CD8-positive, alpha-beta memory T cell (primary cell): ENCODE measurements at regions not wholly inside any gene's neighbourhood (a gene's known extent, or its start where the extent isn't known, plus 50 kb on each side); places are given as distances from the start of the nearest gene placed in this dataset.

Experiments
- CTCF ChIA-PET: fragments of 350-600 bp; sonication (Branson Sonifier 250); formaldehyde crosslinking; loops from one replicate; lab custom pipeline; 2021; ENCODE audit warnings: antibody characterized with exemption; lab: Charles Lee
- POLR2A ChIA-PET: fragments of 350-600 bp; sonication (Branson Sonifier 250); formaldehyde crosslinking; loops from one replicate; lab custom pipeline; 2021; ENCODE audit warnings: antibody characterized with exemption; lab: Charles Lee
- DNase-seq, 5 donors: peaks; one replicate each; pipeline versions ENCODE4 v3.0.0 to v3.0.0-alpha.2; 2020 to 2022; ENCODE audit warnings: mixed read lengths in 1 of 5
- H3K27ac ChIP-seq: one replicate; pipeline ENCODE4 v1.7.0; 2013; ENCODE audit warnings: low read depth, mild to moderate bottlenecking, low read length, moderate library complexity
- H3K27me3 ChIP-seq: 2 replicates; pipeline ENCODE4 v1.7.0; 2013; ENCODE audit warnings: low read length, mild to moderate bottlenecking; ENCODE audit not compliant: insufficient read depth, poor library complexity, severe bottlenecking
- H3K36me3 ChIP-seq: 2 replicates; pipeline ENCODE4 v1.7.0; 2013; ENCODE audit warnings: mild to moderate bottlenecking, low read length, moderate library complexity; ENCODE audit not compliant: insufficient read depth
- H3K4me1 ChIP-seq: 2 replicates; pipeline ENCODE4 v1.7.0; 2013; ENCODE audit warnings: mild to moderate bottlenecking, low read length, moderate library complexity; ENCODE audit not compliant: insufficient read depth
- H3K4me3 ChIP-seq: 2 replicates; pipeline ENCODE4 v1.7.0; 2013; ENCODE audit warnings: mild to moderate bottlenecking, low read length
- H3K9me3 ChIP-seq: 2 replicates; pipeline ENCODE4 v1.7.0; 2013; ENCODE audit warnings: mild to moderate bottlenecking, low read length
- H3K27ac Mint-ChIP-seq, 8 donors: one replicate each; pipeline ENCODE4 v1.8.0; 2020 to 2021; ENCODE audit warnings: mixed read lengths in 8 of 8, mild to moderate bottlenecking in 6 of 8, inconsistent platforms in 3 of 8, moderate library complexity in 3 of 8
- H3K27me3 Mint-ChIP-seq, 2 donors: one replicate each; pipeline ENCODE4 v1.8.0; 2020 to 2021; ENCODE audit warnings: mixed read lengths in 2 of 2, mild to moderate bottlenecking in 1 of 2, moderate library complexity in 1 of 2
- H3K36me3 Mint-ChIP-seq, 3 donors: one replicate each; pipeline ENCODE4 v1.8.0; 2020 to 2021; ENCODE audit warnings: mixed read lengths in 3 of 3, inconsistent platforms in 1 of 3, mild to moderate bottlenecking in 1 of 3
- H3K4me1 Mint-ChIP-seq, 3 donors: one replicate each; pipeline ENCODE4 v1.8.0; 2020 to 2021; ENCODE audit warnings: mixed read lengths in 3 of 3, inconsistent platforms in 1 of 3, mild to moderate bottlenecking in 1 of 3
- H3K4me3 Mint-ChIP-seq, 7 donors: one replicate each; pipeline ENCODE4 v1.8.0; 2020 to 2021; ENCODE audit warnings: mixed read lengths in 7 of 7, mild to moderate bottlenecking in 6 of 7, moderate library complexity in 4 of 7, inconsistent platforms in 2 of 7
- H3K9me3 Mint-ChIP-seq, 5 donors: one replicate each; pipeline ENCODE4 v1.8.0; 2020 to 2022; ENCODE audit warnings: mixed read lengths in 5 of 5, mild to moderate bottlenecking in 3 of 5, moderate library complexity in 2 of 5, inconsistent platforms in 1 of 5

DNA sequence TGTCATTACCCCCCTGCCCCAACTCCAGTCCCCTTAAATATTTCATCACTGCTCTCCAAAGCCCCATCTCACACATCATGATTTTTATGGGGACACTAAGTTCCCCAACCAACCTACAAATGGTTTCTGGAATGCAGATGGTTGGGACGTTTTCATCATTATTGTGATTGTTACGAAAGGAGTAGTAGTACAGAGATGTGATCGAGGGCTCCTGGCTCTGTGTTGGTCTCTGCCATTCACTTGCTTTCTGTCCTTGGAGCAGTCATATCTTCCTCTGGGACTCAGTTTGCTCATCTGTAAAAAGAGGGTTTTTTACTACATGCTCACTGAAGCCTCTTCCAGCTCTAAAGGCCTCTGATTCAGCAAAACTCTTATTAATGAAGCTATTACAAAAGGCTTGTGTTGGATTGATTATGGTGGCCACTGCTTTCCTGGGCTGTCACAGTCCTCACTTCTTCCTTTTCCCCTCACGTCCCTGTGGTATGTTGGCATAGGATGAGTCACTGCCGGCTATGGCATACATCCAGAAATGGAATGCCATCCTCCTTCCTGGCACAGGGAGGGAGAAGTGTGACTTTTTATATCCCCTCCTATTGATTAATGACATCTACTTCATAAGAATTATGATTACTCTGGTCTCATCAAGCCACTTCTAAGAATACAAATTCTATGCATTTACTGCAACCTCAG lies 593.7 kb downstream of the METTL15 start:
- POLR2A ChIA-PET, result no interaction called here
- H3K4me1 Mint-ChIP-seq, result no peaks in the 10 kb centered on the region
- H3K9me3 Mint-ChIP-seq, result peaks cover 1 to 7% (median 4%) of the 10 kb centered on the region in 5 donors
- no peak overlapping the region for H3K4me3 ChIP-seq
- no peaks in the 10 kb centered on the region for H3K9me3 ChIP-seq
- H3K27ac Mint-ChIP-seq, result no peak overlapping the region
- H3K27me3 ChIP-seq, result no peaks in the 10 kb centered on the region
- no peaks in the 10 kb centered on the region for H3K4me1 ChIP-seq
- no peak overlapping the region for H3K27ac ChIP-seq
- H3K36me3 ChIP-seq, result no peaks in the 10 kb centered on the region
- no peaks in the 10 kb centered on the region for H3K36me3 Mint-ChIP-seq
- no peak overlapping the region for H3K4me3 Mint-ChIP-seq
- CTCF ChIA-PET, result no interaction called here
- DNase-seq, result no peak
- no peaks in the 10 kb centered on the region for H3K27me3 Mint-ChIP-seq

- Histone ChIP-seq H3K27me3 (no peaks in the 10 kb centered on the region), H3K36me3 (no peaks in the 10 kb centered on the region), H3K27ac (no peak overlapping the region), H3K4me3 (no peak overlapping the region), H3K9me3 (no peaks in the 10 kb centered on the region), H3K4me1 (no peaks in the 10 kb centered on the region)
- H3K27ac Mint-ChIP-seq, result no peak overlapping the region
- no peak for DNase-seq
- CTCF ChIA-PET, result no interaction called here
- no peak overlapping the region for H3K4me3 Mint-ChIP-seq
- H3K9me3 Mint-ChIP-seq, result peaks cover 4 to 7% (median 6%) of the 10 kb centered on the region in 5 donors
- no peaks in the 10 kb centered on the region for H3K27me3 Mint-ChIP-seq
- no peaks in the 10 kb centered on the region for H3K4me1 Mint-ChIP-seq
- no peaks in the 10 kb centered on the region for H3K36me3 Mint-ChIP-seq
- POLR2A ChIA-PET, result no interaction called here
Observed at GRCh38 chr11:28699701-28700100, 591.5 kb downstream of the METTL15 start.

- Histone ChIP-seq H3K4me3 (no peak overlapping the region), H3K4me1 (no peaks in the 10 kb centered on the region), H3K9me3 (no peaks in the 10 kb centered on the region), H3K36me3 (no peaks in the 10 kb centered on the region), H3K27me3 (no peaks in the 10 kb centered on the region), H3K27ac (no peak overlapping the region)
- H3K9me3 Mint-ChIP-seq, result peaks cover 3 to 6% (median 5%) of the 10 kb centered on the region in 5 donors
- H3K36me3 Mint-ChIP-seq, result no peaks in the 10 kb centered on the region
- ChIA-PET CTCF (no interaction called here), POLR2A (no interaction called here)
- H3K4me1 Mint-ChIP-seq, result no peaks in the 10 kb centered on the region
- no peaks in the 10 kb centered on the region for H3K27me3 Mint-ChIP-seq
- DNase-seq, result no peak
- no peak overlapping the region for H3K27ac Mint-ChIP-seq
- H3K4me3 Mint-ChIP-seq, result no peak overlapping the region
Observed at GRCh38 chr11:28697920-28698827, 590.0 kb downstream of the METTL15 start.

GRCh38 chr11:28696591-28696990 lies 588.4 kb downstream of the METTL15 start:
- peaks cover 0 to 7% (median 4%) of the 10 kb centered on the region in 5 donors for H3K9me3 Mint-ChIP-seq
- H3K4me3 Mint-ChIP-seq, result no peak overlapping the region
- Histone ChIP-seq H3K4me3 (no peak overlapping the region), H3K27me3 (no peaks in the 10 kb centered on the region), H3K4me1 (no peaks in the 10 kb centered on the region), H3K9me3 (no peaks in the 10 kb centered on the region), H3K36me3 (no peaks in the 10 kb centered on the region), H3K27ac (no peak overlapping the region)
- H3K27ac Mint-ChIP-seq, result no peak overlapping the region
- DNase-seq, result no peak
- ChIA-PET POLR2A (no interaction called here), CTCF (no interaction called here)
- no peaks in the 10 kb centered on the region for H3K36me3 Mint-ChIP-seq
- H3K27me3 Mint-ChIP-seq, result no peaks in the 10 kb centered on the region
- H3K4me1 Mint-ChIP-seq, result no peaks in the 10 kb centered on the region

DNA sequence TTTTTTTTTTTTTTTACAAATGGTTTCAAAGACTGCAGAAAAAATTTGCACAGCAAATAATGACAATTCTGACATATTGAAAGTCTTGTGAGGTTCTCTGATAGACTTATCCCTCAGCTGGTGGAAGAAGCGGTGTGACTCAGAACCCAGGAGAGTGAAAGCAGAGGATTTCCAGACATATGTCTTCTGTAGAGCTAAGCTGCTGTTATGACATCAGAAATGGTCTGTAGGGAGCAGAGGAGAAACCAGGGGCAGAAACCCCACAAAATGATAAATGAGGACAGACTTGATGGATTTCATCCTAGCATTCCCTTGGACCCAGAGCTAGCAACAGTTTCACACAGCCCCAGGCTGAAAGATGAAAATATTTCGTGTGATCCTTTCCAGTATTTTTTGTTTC lies 582.6 kb downstream of the METTL15 start:
- DNase-seq, result no peak
- Histone ChIP-seq H3K27ac (no peak overlapping the region), H3K4me3 (no peak overlapping the region), H3K4me1 (no peaks in the 10 kb centered on the region), H3K9me3 (no peaks in the 10 kb centered on the region), H3K36me3 (no peaks in the 10 kb centered on the region), H3K27me3 (no peaks in the 10 kb centered on the region)
- H3K36me3 Mint-ChIP-seq, result no peaks in the 10 kb centered on the region
- POLR2A ChIA-PET, result no interaction called here
- peaks cover 2 to 9% (median 4%) of the 10 kb centered on the region in 5 donors for H3K9me3 Mint-ChIP-seq
- H3K27ac Mint-ChIP-seq, result no peak overlapping the region
- H3K4me1 Mint-ChIP-seq, result no peaks in the 10 kb centered on the region
- H3K27me3 Mint-ChIP-seq, result no peaks in the 10 kb centered on the region
- H3K4me3 Mint-ChIP-seq, result no peak overlapping the region
- CTCF ChIA-PET, result no interaction called here

DNA sequence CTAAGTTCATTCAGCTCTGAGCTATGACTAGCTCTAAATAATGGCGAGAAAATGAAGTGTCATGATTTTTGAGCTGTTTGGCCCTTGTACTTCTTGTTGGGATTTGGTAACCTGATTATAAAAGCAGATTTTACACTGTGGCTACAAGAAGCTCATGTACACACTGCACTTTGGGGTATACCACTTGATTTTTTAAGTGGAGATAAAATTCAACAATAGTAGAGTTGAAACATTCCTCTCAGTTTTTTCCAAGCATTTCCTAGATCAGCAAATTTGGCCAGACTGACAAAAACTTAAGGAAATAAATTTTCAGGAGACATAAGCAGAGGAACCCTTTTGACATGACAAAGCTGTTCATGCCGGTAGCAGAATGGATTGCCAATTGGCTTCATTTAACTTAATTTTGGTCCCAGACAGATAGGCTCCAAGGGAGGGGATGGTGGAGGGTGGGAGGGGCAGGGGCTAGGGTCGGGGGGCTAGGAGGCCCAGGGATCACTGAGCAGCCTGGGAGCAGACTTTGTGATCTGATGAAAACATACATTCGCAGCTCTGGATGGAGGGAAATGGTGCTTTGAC lies 575.9 kb downstream of the METTL15 start:
- POLR2A ChIA-PET, result no interaction called here
- Histone ChIP-seq H3K27ac (no peak overlapping the region), H3K27me3 (no peaks in the 10 kb centered on the region), H3K9me3 (no peaks in the 10 kb centered on the region), H3K4me3 (no peak overlapping the region), H3K4me1 (no peaks in the 10 kb centered on the region), H3K36me3 (no peaks in the 10 kb centered on the region)
- DNase-seq, result no peak
- no peak overlapping the region for H3K27ac Mint-ChIP-seq
- no peak overlapping the region for H3K4me3 Mint-ChIP-seq
- peaks cover 0 to 10% (median 8%) of the 10 kb centered on the region in 5 donors for H3K9me3 Mint-ChIP-seq
- H3K27me3 Mint-ChIP-seq, result no peaks in the 10 kb centered on the region
- CTCF ChIA-PET, result no interaction called here
- H3K4me1 Mint-ChIP-seq, result no peaks in the 10 kb centered on the region
- H3K36me3 Mint-ChIP-seq, result no peaks in the 10 kb centered on the region

GRCh38 chr11:28679795-28680468 lies 571.7 kb downstream of the METTL15 start:
- Mint-ChIP-seq H3K9me3 (peaks cover 0 to 8% (median 3%) of the 10 kb centered on the region in 5 donors), H3K4me1 (no peaks in the 10 kb centered on the region), H3K27ac (no peak overlapping the region), H3K27me3 (no peaks in the 10 kb centered on the region), H3K4me3 (no peak overlapping the region), H3K36me3 (no peaks in the 10 kb centered on the region)
- no peak for DNase-seq
- ChIA-PET CTCF (no interaction called here), POLR2A (no interaction called here)
- no peaks in the 10 kb centered on the region for H3K4me1 ChIP-seq
- no peak overlapping the region for H3K4me3 ChIP-seq
- H3K36me3 ChIP-seq, result no peaks in the 10 kb centered on the region
- no peak overlapping the region for H3K27ac ChIP-seq
- no peaks in the 10 kb centered on the region for H3K27me3 ChIP-seq
- H3K9me3 ChIP-seq, result no peaks in the 10 kb centered on the region

GRCh38 chr11:28677721-28678120 lies 569.5 kb downstream of the METTL15 start:
- no peak overlapping the region for H3K27ac Mint-ChIP-seq
- H3K9me3 ChIP-seq, result no peaks in the 10 kb centered on the region
- no peaks in the 10 kb centered on the region for H3K36me3 Mint-ChIP-seq
- H3K27me3 ChIP-seq, result no peaks in the 10 kb centered on the region
- H3K4me1 ChIP-seq, result no peaks in the 10 kb centered on the region
- no peak for DNase-seq
- no peak overlapping the region for H3K4me3 ChIP-seq
- no peaks in the 10 kb centered on the region for H3K36me3 ChIP-seq
- H3K4me1 Mint-ChIP-seq, result no peaks in the 10 kb centered on the region
- no peak overlapping the region for H3K27ac ChIP-seq
- peaks cover 0 to 8% (median 5%) of the 10 kb centered on the region in 5 donors for H3K9me3 Mint-ChIP-seq
- no peak overlapping the region for H3K4me3 Mint-ChIP-seq
- H3K27me3 Mint-ChIP-seq, result no peaks in the 10 kb centered on the region
- CTCF ChIA-PET, result no interaction called here
- POLR2A ChIA-PET, result no interaction called here
